CD8-positive, alpha-beta memory T cell (primary cell): ENCODE measurements at regions not wholly inside any gene's neighbourhood (a gene's known extent, or its start where the extent isn't known, plus 50 kb on each side); places are given as distances from the start of the nearest gene placed in this dataset.
"Not testable (repeated sequence)": the region's sequence is repeated elsewhere in the genome, so short reads cannot be mapped to it uniquely, and the experiment has no call there.

Experiments
- CTCF ChIA-PET: fragments of 350-600 bp; sonication (Branson Sonifier 250); formaldehyde crosslinking; loops from one replicate; lab custom pipeline; 2021; ENCODE audit warnings: antibody characterized with exemption; lab: Charles Lee
- POLR2A ChIA-PET: fragments of 350-600 bp; sonication (Branson Sonifier 250); formaldehyde crosslinking; loops from one replicate; lab custom pipeline; 2021; ENCODE audit warnings: antibody characterized with exemption; lab: Charles Lee
- DNase-seq, 5 donors: peaks; one replicate each; pipeline versions ENCODE4 v3.0.0 to v3.0.0-alpha.2; 2020 to 2022; ENCODE audit warnings: mixed read lengths in 1 of 5
- H3K27ac ChIP-seq: one replicate; pipeline ENCODE4 v1.7.0; 2013; ENCODE audit warnings: low read depth, mild to moderate bottlenecking, low read length, moderate library complexity
- H3K27me3 ChIP-seq: 2 replicates; pipeline ENCODE4 v1.7.0; 2013; ENCODE audit warnings: low read length, mild to moderate bottlenecking; ENCODE audit not compliant: insufficient read depth, poor library complexity, severe bottlenecking
- H3K36me3 ChIP-seq: 2 replicates; pipeline ENCODE4 v1.7.0; 2013; ENCODE audit warnings: mild to moderate bottlenecking, low read length, moderate library complexity; ENCODE audit not compliant: insufficient read depth
- H3K4me1 ChIP-seq: 2 replicates; pipeline ENCODE4 v1.7.0; 2013; ENCODE audit warnings: mild to moderate bottlenecking, low read length, moderate library complexity; ENCODE audit not compliant: insufficient read depth
- H3K4me3 ChIP-seq: 2 replicates; pipeline ENCODE4 v1.7.0; 2013; ENCODE audit warnings: mild to moderate bottlenecking, low read length
- H3K9me3 ChIP-seq: 2 replicates; pipeline ENCODE4 v1.7.0; 2013; ENCODE audit warnings: mild to moderate bottlenecking, low read length
- H3K27ac Mint-ChIP-seq, 8 donors: one replicate each; pipeline ENCODE4 v1.8.0; 2020 to 2021; ENCODE audit warnings: mixed read lengths in 8 of 8, mild to moderate bottlenecking in 6 of 8, inconsistent platforms in 3 of 8, moderate library complexity in 3 of 8
- H3K27me3 Mint-ChIP-seq, 2 donors: one replicate each; pipeline ENCODE4 v1.8.0; 2020 to 2021; ENCODE audit warnings: mixed read lengths in 2 of 2, mild to moderate bottlenecking in 1 of 2, moderate library complexity in 1 of 2
- H3K36me3 Mint-ChIP-seq, 3 donors: one replicate each; pipeline ENCODE4 v1.8.0; 2020 to 2021; ENCODE audit warnings: mixed read lengths in 3 of 3, inconsistent platforms in 1 of 3, mild to moderate bottlenecking in 1 of 3
- H3K4me1 Mint-ChIP-seq, 3 donors: one replicate each; pipeline ENCODE4 v1.8.0; 2020 to 2021; ENCODE audit warnings: mixed read lengths in 3 of 3, inconsistent platforms in 1 of 3, mild to moderate bottlenecking in 1 of 3
- H3K4me3 Mint-ChIP-seq, 7 donors: one replicate each; pipeline ENCODE4 v1.8.0; 2020 to 2021; ENCODE audit warnings: mixed read lengths in 7 of 7, mild to moderate bottlenecking in 6 of 7, moderate library complexity in 4 of 7, inconsistent platforms in 2 of 7
- H3K9me3 Mint-ChIP-seq, 5 donors: one replicate each; pipeline ENCODE4 v1.8.0; 2020 to 2022; ENCODE audit warnings: mixed read lengths in 5 of 5, mild to moderate bottlenecking in 3 of 5, moderate library complexity in 2 of 5, inconsistent platforms in 1 of 5

DNA sequence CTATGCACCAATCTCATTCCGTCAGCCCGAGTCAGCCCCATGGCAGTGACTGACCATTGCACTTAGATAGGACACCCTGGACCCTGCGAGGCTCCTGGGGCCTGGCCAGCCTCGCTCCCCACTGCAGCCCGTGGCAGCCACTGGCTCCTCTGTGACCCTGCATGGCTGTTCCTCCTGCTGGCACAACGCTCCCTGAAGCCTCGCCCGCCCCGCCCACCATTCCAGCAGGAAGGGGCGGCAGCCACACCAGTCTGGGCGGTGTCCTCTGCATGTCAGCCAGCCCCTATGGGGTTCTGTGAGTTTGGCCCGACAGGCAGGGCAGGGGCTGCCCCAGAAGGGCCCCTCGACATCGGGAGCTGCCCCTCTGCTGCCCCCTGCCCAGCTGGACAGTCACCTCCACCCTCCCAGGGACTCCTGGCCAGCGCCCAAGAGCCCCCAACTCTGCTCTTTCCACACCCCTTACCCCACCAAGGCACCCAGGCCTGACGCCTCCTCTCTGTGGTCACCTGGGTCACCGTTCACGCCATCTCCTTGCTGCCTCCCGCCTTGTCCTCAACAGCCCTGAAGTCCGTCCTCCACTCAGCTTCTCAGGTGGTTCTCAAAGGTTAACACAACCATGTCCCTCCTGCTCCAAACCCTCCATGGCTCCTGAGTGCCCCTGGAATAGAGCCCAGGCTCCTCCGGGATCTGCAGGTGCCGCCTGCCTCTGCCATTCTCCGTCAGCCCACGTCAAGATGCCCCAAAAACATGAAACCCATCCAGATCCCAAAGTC is 103.5 kb downstream of the MICALL2 start:
- no peaks in the 10 kb centered on the region for H3K4me1 Mint-ChIP-seq
- H3K36me3 ChIP-seq: no peaks in the 10 kb centered on the region
- peak in 1 of 5 donors; percentile 22 for DNase-seq
- H3K4me3 Mint-ChIP-seq: no peak overlapping the region
- H3K9me3 ChIP-seq: no peaks in the 10 kb centered on the region
- H3K9me3 Mint-ChIP-seq: no peaks in the 10 kb centered on the region
- H3K27ac Mint-ChIP-seq: no peak overlapping the region
- CTCF ChIA-PET: no interaction called here
- no peak overlapping the region for H3K4me3 ChIP-seq
- POLR2A ChIA-PET: no interaction called here
- no peaks in the 10 kb centered on the region for H3K4me1 ChIP-seq
- H3K27ac ChIP-seq: no peak overlapping the region
- H3K27me3 ChIP-seq: no peaks in the 10 kb centered on the region
- H3K27me3 Mint-ChIP-seq: peaks cover 10 to 11% of the 10 kb centered on the region in 2 donors
- H3K36me3 Mint-ChIP-seq: no peaks in the 10 kb centered on the region

DNA sequence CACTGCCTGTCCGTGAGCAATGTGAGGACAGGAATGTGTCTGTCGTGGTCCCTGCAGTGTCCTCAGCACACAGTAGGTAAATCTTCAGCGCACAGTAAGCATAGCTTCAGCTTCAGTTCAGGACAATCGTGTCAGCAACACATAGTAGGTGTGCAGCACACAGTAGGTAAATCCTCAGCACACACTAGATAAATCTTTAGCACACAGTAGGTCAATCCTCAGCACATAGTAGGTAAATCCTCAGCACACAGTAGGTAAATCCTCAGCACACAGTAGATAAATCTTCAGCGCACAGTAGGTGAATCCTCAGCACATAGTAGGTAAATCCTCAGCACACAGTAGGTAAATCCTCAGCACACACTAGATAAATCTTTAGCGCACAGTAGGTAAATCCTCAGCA is 102.4 kb downstream of the MICALL2 start:
- H3K36me3 Mint-ChIP-seq, H3K27me3 ChIP-seq, H3K9me3 ChIP-seq, H3K4me1 Mint-ChIP-seq, H3K36me3 ChIP-seq, H3K27ac ChIP-seq, H3K4me1 ChIP-seq, H3K4me3 Mint-ChIP-seq, H3K9me3 Mint-ChIP-seq, DNase-seq, H3K4me3 ChIP-seq, POLR2A ChIA-PET, H3K27ac Mint-ChIP-seq, CTCF ChIA-PET: not testable (repeated sequence)
- H3K27me3 Mint-ChIP-seq: peaks cover 6 to 11% of the 10 kb centered on the region in 2 donors

DNA sequence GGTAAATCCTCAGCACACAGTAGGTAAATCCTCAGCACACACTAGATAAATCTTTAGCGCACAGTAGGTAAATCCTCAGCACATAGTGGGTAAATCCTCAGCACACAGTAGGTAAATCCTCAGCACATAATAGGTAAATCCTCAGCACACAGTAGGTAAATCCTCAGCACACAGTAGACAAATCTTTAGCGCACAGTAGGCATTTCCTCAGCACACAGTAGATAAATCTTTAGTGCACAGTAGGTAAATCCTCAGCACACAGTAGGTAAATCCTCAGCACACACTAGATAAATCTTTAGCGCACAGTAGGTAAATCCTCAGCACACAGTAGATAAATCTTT is 102.0 kb downstream of the MICALL2 start:
- H3K4me3 Mint-ChIP-seq, H3K4me3 ChIP-seq, H3K9me3 Mint-ChIP-seq, H3K4me1 ChIP-seq, CTCF ChIA-PET, H3K36me3 ChIP-seq, H3K27ac ChIP-seq, H3K4me1 Mint-ChIP-seq, POLR2A ChIA-PET, DNase-seq, H3K27ac Mint-ChIP-seq, H3K27me3 ChIP-seq, H3K36me3 Mint-ChIP-seq, H3K9me3 ChIP-seq: not testable (repeated sequence)
- H3K27me3 Mint-ChIP-seq: peaks cover 6 to 11% of the 10 kb centered on the region in 2 donors

DNA sequence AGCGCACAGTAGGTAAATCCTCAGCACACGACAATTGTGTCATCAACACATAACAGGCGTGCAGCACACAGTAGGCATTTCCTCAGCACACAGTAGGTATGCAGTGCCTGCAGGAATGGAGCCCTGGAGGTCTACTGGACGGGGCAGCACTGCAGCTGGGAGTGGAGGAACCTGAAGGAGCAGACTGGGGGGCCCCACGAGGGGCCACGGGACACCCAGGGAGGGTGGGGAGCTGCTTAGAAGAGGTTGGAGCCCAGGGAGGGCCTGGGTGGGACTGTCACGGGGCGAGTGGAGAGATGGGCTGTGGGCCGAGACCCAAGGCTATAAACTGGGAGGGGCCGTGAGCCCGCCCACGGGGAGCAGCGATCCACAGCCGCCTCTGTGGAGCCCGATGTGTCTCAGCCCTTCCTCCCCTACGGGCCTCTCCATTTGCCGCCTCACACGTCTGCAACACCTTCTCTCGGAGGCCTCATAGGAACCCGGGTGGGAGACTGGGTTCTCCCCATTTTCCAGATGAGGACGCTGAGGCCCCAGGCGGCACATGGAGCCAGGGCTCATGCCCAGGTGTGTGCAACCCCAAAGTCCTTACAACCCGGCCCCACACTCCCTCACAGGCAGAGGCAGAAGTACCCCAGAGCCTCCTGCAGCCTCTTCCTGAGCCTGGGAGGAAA is 101.5 kb downstream of the MICALL2 start:
- H3K36me3 ChIP-seq: no peaks in the 10 kb centered on the region
- Mint-ChIP-seq H3K9me3 (no peaks in the 10 kb centered on the region), H3K4me3 (no peak overlapping the region), H3K36me3 (no peaks in the 10 kb centered on the region), H3K27me3 (peaks cover 6 to 11% of the 10 kb centered on the region in 2 donors), H3K4me1 (no peaks in the 10 kb centered on the region), H3K27ac (no peak overlapping the region)
- ChIA-PET CTCF (no interaction called here), POLR2A (no interaction called here)
- no peaks in the 10 kb centered on the region for H3K27me3 ChIP-seq
- no peak overlapping the region for H3K27ac ChIP-seq
- no peak overlapping the region for H3K4me3 ChIP-seq
- no peaks in the 10 kb centered on the region for H3K4me1 ChIP-seq
- no peaks in the 10 kb centered on the region for H3K9me3 ChIP-seq
- DNase-seq: peak in 1 of 5 donors; percentile 24

DNA sequence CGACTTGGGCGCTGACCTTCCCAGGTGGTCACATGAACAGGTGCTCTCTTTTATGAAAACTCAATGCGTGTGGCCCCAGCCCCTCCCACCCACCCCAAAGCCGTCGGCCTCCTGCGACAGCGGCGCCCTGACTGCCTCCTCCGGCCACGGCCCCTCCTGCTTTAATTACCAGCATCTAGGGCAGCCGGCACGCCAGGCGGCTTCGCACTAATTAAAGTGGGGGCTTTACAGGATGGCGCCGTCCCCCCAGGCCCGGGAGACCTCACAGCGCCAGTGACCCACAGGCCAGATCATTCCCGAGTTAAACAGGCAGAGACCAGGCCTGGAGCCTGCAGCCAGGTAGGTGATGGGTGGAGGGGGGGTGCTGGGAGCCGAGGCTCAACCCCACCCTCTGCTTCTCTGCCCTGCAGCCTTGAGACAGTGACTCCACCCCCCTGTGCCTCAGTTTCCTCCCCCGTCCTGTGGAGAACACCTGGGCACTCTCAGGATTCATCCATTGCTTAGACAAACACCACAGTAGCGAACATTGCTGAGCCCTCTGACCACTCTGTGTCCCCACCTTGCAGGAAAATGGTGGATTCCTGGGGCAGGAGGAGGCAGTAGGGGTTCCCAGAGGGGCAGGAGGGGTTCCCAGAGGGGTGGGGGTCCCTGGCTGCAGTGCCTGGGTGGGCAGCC is 100.8 kb downstream of the MICALL2 start:
- no peak overlapping the region for H3K4me3 ChIP-seq
- H3K27me3 ChIP-seq: no peaks in the 10 kb centered on the region
- Mint-ChIP-seq H3K36me3 (no peaks in the 10 kb centered on the region), H3K27ac (no peak overlapping the region), H3K4me3 (no peak overlapping the region), H3K4me1 (no peaks in the 10 kb centered on the region), H3K27me3 (peaks cover 6 to 10% of the 10 kb centered on the region in 2 donors), H3K9me3 (no peaks in the 10 kb centered on the region)
- no peaks in the 10 kb centered on the region for H3K4me1 ChIP-seq
- CTCF ChIA-PET: no interaction called here
- no peaks in the 10 kb centered on the region for H3K9me3 ChIP-seq
- H3K27ac ChIP-seq: no peak overlapping the region
- POLR2A ChIA-PET: no interaction called here
- no peaks in the 10 kb centered on the region for H3K36me3 ChIP-seq
- DNase-seq: peak in 1 of 5 donors; percentile 41

DNA sequence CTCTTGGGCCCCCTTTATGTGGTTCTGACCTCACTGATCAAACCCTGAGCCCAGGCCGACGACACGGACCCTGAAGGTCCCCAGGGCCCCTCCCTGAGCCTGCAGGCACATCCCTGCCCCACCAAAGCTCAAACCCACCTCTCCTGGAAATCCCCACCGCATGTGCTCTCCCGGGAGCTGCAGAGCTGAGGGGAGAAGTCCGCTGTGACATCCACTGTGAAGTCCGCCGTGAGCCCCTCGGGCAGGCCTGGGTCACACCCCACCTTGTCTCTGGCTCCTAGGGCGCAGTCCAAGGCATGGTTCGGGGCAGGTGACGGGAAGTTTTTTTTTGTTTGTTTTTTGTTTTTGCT is 100.2 kb downstream of the MICALL2 start:
- peak in 1 of 5 donors; percentile 9 for DNase-seq
- Mint-ChIP-seq H3K4me1 (no peaks in the 10 kb centered on the region), H3K36me3 (no peaks in the 10 kb centered on the region), H3K27ac (no peak overlapping the region), H3K4me3 (no peak overlapping the region), H3K27me3 (peaks cover 5 to 6% of the 10 kb centered on the region in 2 donors), H3K9me3 (no peaks in the 10 kb centered on the region)
- no peaks in the 10 kb centered on the region for H3K36me3 ChIP-seq
- POLR2A ChIA-PET: no interaction called here
- H3K27me3 ChIP-seq: no peaks in the 10 kb centered on the region
- no peak overlapping the region for H3K27ac ChIP-seq
- no peaks in the 10 kb centered on the region for H3K9me3 ChIP-seq
- no peak overlapping the region for H3K4me3 ChIP-seq
- CTCF ChIA-PET: no interaction called here
- H3K4me1 ChIP-seq: no peaks in the 10 kb centered on the region

DNA sequence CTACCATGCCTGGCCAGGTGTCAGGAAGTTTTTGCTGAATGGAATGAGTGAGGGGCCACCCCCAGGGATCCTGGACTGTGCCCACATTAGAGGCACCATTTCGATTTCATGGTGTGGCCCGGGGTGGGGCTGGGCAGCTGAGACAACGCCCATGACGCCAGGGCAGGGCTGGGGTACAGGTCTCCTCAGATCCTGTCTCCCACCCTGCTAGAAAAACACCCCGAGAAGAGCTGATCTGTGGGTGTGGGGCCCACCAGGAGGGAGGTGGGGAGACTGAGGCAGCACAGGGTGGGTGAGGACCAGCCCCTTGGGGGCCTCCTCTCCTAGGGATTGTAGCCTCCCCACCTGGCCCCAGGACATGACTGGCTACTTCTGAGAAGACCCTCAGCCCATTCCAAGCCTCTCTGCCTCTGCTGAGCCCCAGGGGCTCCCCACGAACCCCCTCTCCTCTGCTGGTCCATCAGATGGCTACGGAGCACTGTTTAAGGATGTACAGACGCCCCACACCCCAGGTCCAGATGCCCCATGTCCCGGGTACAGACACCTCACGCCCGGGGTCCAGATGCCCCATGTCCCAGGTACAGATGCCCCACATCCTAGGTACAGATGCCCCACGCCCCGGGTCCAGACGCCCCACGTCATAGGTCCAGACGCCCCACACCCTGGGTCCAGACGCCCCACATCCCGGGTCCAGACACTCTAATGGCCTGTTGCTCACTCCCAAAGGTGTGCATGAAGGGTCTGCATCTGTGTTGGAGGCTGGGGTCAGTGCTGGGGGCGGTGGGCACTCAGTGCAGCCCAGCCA is 99.4 kb downstream of the MICALL2 start:
- Mint-ChIP-seq H3K27ac (no peak overlapping the region), H3K36me3 (no peaks in the 10 kb centered on the region), H3K27me3 (peaks cover 0 to 6% of the 10 kb centered on the region in 2 donors), H3K4me1 (no peaks in the 10 kb centered on the region), H3K9me3 (no peaks in the 10 kb centered on the region), H3K4me3 (no peak overlapping the region)
- H3K9me3 ChIP-seq: no peaks in the 10 kb centered on the region
- H3K36me3 ChIP-seq: no peaks in the 10 kb centered on the region
- no peak overlapping the region for H3K4me3 ChIP-seq
- no peak overlapping the region for H3K27ac ChIP-seq
- H3K4me1 ChIP-seq: no peaks in the 10 kb centered on the region
- ChIA-PET CTCF (no interaction called here), POLR2A (no interaction called here)
- peak in 1 of 5 donors; percentile 38 for DNase-seq
- H3K27me3 ChIP-seq: no peaks in the 10 kb centered on the region

DNA sequence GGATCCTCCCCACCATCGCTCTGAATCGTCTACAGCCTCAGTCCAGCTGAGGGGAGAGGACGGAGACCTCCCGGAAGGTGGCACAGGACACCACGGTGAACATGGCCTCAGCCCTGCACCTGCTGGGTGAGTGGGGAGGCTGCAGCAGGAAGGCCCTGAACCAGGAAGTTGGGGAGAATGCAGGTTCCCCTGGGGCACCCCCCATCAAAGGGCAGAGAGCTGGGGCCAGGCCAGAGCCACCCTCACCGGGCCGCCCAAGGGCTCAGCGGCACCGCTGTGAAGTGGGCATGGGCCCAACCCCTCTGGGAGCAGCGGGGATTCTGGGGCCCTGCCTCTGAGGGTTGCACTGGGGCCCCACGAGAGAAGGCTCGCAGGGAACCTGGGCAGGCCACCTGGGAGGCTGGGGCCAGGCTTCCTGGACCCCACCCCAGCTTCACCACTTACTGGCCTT is 98.7 kb downstream of the MICALL2 start:
- Histone ChIP-seq H3K27ac (no peak overlapping the region), H3K4me3 (no peak overlapping the region), H3K9me3 (no peaks in the 10 kb centered on the region), H3K36me3 (no peaks in the 10 kb centered on the region), H3K27me3 (peaks cover under 1% of the 10 kb centered on the region), H3K4me1 (no peaks in the 10 kb centered on the region)
- H3K36me3 Mint-ChIP-seq: no peaks in the 10 kb centered on the region
- ChIA-PET POLR2A (no interaction called here), CTCF (no interaction called here)
- H3K4me3 Mint-ChIP-seq: no peak overlapping the region
- H3K27me3 Mint-ChIP-seq: peaks cover 0 to 8% of the 10 kb centered on the region in 2 donors
- DNase-seq: peak in 1 of 5 donors; percentile 38
- peaks cover 0 to under 1% (median 0%) of the 10 kb centered on the region in 5 donors for H3K9me3 Mint-ChIP-seq
- no peak overlapping the region for H3K27ac Mint-ChIP-seq
- H3K4me1 Mint-ChIP-seq: no peaks in the 10 kb centered on the region
